ENCODE measurements at regions not wholly inside any gene's neighbourhood (a gene's known extent, or its start where the extent isn't known, plus 50 kb on each side); places are given as distances from the start of the nearest gene placed in this dataset.

DNA sequence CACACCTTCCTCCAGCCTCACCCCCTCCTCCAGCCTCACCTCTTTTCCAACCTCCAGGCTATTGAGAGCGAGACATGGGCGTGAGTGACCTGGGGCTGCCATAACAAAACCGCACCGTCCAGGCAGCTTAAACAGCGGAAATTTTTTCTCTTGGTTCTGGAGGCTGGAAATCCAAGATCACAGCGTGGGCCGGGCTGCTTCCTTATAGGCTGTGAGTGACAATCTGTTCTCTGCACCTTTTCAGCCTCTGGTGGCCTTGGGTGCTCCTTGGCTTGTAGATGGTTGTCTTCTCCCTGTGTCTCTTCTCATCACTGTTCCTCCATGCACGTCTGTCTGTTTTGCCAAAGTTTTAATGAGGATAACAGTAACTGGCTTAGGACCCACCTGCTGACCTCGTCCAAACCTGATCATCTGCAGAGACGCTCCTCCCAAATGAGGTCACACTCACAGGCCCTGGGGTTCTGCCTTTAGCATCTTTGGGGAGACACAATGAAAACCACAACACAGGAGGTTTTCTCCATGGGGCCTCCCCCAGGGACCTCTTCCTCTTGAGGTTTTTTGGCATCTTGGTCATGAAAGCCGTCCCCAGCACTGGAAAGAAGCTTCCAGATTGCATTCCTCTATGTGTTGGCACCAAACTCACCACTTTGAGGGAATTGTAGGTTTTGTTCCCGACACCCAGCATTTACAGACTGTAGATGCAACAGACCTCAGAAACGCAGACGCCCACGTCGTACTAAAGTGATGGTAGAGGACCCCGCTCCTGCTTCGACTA, 878.1 kb downstream of the BRD1 start:
- no peak for TF ChIP-seq CTCF (IDR thresholded peaks at IDR 0.05; ENCODE audit: low read depth, low read length, poor library complexity, severe bottlenecking)
- no peak for TF ChIP-seq EZH2phosphoT487 (IDR thresholded peaks at IDR 0.05; ENCODE audit: borderline replicate concordance, low read length)
